ENCODE measurements at regions not wholly inside any gene's neighbourhood (a gene's known extent, or its start where the extent isn't known, plus 50 kb on each side); places are given as distances from the start of the nearest gene placed in this dataset.

DNA sequence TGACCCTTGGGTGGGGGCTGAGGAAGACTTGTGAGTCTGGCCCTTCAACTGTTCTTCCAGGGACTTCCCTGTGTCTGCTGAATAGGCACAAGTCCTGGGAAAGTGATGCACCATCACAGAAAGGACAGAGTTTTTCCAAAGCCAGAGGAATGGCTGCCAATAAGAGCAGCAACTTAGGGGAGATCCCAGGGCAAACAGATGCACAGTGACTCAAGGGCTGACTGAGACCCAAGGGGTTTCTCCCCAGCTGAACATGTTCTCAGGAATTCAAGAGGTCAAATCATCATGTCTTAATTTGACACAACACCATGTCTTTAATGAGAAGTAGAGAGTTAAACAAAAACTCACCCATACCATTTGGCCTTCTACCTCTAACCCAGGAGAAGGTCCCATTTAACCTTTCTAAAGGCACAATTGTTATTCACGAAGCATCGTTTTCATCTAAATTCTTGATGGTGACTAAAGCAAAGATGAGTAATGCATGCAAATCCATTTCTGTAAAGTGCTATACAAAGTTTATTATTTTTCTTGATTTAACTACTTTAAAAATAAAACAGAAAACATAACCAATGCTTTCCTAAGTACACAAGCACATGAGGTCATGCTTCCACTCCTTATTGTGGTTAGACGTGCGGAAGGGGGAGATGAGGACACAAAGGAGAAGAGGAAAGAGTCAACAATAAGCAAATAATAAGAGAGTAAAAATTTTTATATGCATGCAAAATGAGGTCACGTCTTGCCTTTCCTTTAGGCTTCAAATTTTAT is 324.1 kb downstream of the PLK2 start:
- TF ChIP-seq, protein P1, sequence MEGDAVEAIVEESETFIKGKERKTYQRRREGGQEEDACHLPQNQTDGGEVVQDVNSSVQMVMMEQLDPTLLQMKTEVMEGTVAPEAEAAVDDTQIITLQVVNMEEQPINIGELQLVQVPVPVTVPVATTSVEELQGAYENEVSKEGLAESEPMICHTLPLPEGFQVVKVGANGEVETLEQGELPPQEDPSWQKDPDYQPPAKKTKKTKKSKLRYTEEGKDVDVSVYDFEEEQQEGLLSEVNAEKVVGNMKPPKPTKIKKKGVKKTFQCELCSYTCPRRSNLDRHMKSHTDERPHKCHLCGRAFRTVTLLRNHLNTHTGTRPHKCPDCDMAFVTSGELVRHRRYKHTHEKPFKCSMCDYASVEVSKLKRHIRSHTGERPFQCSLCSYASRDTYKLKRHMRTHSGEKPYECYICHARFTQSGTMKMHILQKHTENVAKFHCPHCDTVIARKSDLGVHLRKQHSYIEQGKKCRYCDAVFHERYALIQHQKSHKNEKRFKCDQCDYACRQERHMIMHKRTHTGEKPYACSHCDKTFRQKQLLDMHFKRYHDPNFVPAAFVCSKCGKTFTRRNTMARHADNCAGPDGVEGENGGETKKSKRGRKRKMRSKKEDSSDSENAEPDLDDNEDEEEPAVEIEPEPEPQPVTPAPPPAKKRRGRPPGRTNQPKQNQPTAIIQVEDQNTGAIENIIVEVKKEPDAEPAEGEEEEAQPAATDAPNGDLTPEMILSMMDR (IDR thresholded peaks at IDR 0.05) = no peak
- TF ChIP-seq POLR2A (IDR thresholded peaks at IDR 0.05) = no peak

All from ovary (tissue), 3 donors.